AG04450 (cell line): ENCODE measurements at regions not wholly inside any gene's neighbourhood (a gene's known extent, or its start where the extent isn't known, plus 50 kb on each side); places are given as distances from the start of the nearest gene placed in this dataset.
"Not testable (repeated sequence)": the region's sequence is repeated elsewhere in the genome, so short reads cannot be mapped to it uniquely, and the experiment has no call there.

Source experiments
- CTCF ChIA-PET: fragments of 300-600, 350-600 bp; formaldehyde crosslinking; extraction: SDS; loops from one replicate; lab custom pipeline; 2022; ENCODE audit warnings: antibody characterized with exemption, inconsistent platforms; lab: Charles Lee
- POLR2A ChIA-PET: fragments of 350-600 bp; formaldehyde crosslinking; extraction: SDS; loops from one replicate; lab custom pipeline; 2021; ENCODE audit warnings: antibody characterized with exemption, inconsistent platforms; lab: Yijun Ruan, JAX
- DNase-seq: peaks from one replicate; pipeline ENCODE4 v3.0.0-alpha.2; 2011; ENCODE audit warnings: low read depth, low spot score
- H3K27ac ChIP-seq: one replicate; pipeline ENCODE4 v1.5.1; 2012; ENCODE audit warnings: low read depth, low read length, control low read depth
- H3K27me3 ChIP-seq: one replicate; pipeline ENCODE4 v1.6.0; 2012; ENCODE audit warnings: low read length; ENCODE audit not compliant: control insufficient read depth, insufficient read depth
- H3K4me3 ChIP-seq: 2 replicates; pipeline ENCODE4 v1.5.1; 2011; ENCODE audit warnings: mild to moderate bottlenecking, low read depth, low read length, control low read depth
- H3K9me3 ChIP-seq: 2 replicates; pipeline ENCODE4 v1.5.1; 2012; ENCODE audit warnings: low read length; ENCODE audit not compliant: control insufficient read depth, insufficient read depth
- CTCF ChIP-seq: IDR thresholded peaks from 2 replicates; pipeline ENCODE4 v1.5.1; 2011; ENCODE audit warnings: low read depth, low read length, control low read depth, inconsistent platforms

- no peak overlapping the region for H3K27ac ChIP-seq
- no peaks in the 10 kb centered on the region for H3K27me3 ChIP-seq
- H3K4me3 ChIP-seq = no peak overlapping the region
- DNase-seq = no peak
- TF ChIP-seq CTCF = no peak
- ChIA-PET CTCF (no interaction called here), POLR2A (no interaction called here)
- H3K9me3 ChIP-seq = no peaks in the 10 kb centered on the region
Observed at GRCh38 chr4:155587766-155588165, 78.9 kb upstream of the GUCY1A1 start.

GRCh38 chr4:155582971-155583437 is 83.6 kb upstream of the GUCY1A1 start:
- DNase-seq = peak; percentile 44
- H3K27ac ChIP-seq = peak overlapping the region; percentile 35
- H3K27me3 ChIP-seq = no peaks in the 10 kb centered on the region
- no peak overlapping the region for H3K4me3 ChIP-seq
- TF ChIP-seq CTCF = no peak
- CTCF ChIA-PET = no interaction called here
- no peaks in the 10 kb centered on the region for H3K9me3 ChIP-seq
- POLR2A ChIA-PET = no interaction called here

- no peak for TF ChIP-seq CTCF
- H3K27me3 ChIP-seq = no peaks in the 10 kb centered on the region
- no peak overlapping the region for H3K4me3 ChIP-seq
- no peak overlapping the region for H3K27ac ChIP-seq
- CTCF ChIA-PET = no interaction called here
- DNase-seq = no peak
- POLR2A ChIA-PET = no interaction called here
- no peaks in the 10 kb centered on the region for H3K9me3 ChIP-seq
Observed at GRCh38 chr4:155582041-155582440, 84.6 kb upstream of the GUCY1A1 start.

- no peak for TF ChIP-seq CTCF
- no peak for DNase-seq
- CTCF ChIA-PET = interaction anchor here (0.6 kb wide), 1 partner anchor 33 kb away, joined by 3 read pairs; no protein-coding TSS in a partner anchor
- Histone ChIP-seq H3K9me3 (no peaks in the 10 kb centered on the region), H3K4me3 (no peak overlapping the region), H3K27me3 (no peaks in the 10 kb centered on the region), H3K27ac (no peak overlapping the region)
- POLR2A ChIA-PET = no interaction called here
Observed at GRCh38 chr4:155578726-155579370, 87.8 kb upstream of the GUCY1A1 start.

GRCh38 chr4:155578219-155578618 is 88.4 kb upstream of the GUCY1A1 start:
- no peak overlapping the region for H3K4me3 ChIP-seq
- no peak overlapping the region for H3K27ac ChIP-seq
- no peaks in the 10 kb centered on the region for H3K9me3 ChIP-seq
- no peak for DNase-seq
- no peaks in the 10 kb centered on the region for H3K27me3 ChIP-seq
- ChIA-PET POLR2A (no interaction called here), CTCF (interaction anchor here (0.6 kb wide), 1 partner anchor 32 kb away, joined by 3 read pairs; no protein-coding TSS in a partner anchor)
- TF ChIP-seq CTCF = no peak

- H3K27ac ChIP-seq, DNase-seq, H3K9me3 ChIP-seq, H3K4me3 ChIP-seq, H3K27me3 ChIP-seq, POLR2A ChIA-PET, CTCF ChIA-PET: not testable (repeated sequence)
Observed at GRCh38 chr4:155574329-155574728, 92.3 kb upstream of the GUCY1A1 start.
